Ureter (tissue), 1 donor: ENCODE measurements at regions not wholly inside any gene's neighbourhood (a gene's known extent, or its start where the extent isn't known, plus 50 kb on each side); places are given as distances from the start of the nearest gene placed in this dataset.
"Not testable (repeated sequence)": the region's sequence is repeated elsewhere in the genome, so short reads cannot be mapped to it uniquely, and the experiment has no call there.

Source experiments
- DNase-seq: peaks from one replicate; pipeline ENCODE4 v3.0.0-alpha.2; 2020; ENCODE audit warnings: low spot score
- donor health status: DM: yes; HTN: yes; CAD: no.

DNA sequence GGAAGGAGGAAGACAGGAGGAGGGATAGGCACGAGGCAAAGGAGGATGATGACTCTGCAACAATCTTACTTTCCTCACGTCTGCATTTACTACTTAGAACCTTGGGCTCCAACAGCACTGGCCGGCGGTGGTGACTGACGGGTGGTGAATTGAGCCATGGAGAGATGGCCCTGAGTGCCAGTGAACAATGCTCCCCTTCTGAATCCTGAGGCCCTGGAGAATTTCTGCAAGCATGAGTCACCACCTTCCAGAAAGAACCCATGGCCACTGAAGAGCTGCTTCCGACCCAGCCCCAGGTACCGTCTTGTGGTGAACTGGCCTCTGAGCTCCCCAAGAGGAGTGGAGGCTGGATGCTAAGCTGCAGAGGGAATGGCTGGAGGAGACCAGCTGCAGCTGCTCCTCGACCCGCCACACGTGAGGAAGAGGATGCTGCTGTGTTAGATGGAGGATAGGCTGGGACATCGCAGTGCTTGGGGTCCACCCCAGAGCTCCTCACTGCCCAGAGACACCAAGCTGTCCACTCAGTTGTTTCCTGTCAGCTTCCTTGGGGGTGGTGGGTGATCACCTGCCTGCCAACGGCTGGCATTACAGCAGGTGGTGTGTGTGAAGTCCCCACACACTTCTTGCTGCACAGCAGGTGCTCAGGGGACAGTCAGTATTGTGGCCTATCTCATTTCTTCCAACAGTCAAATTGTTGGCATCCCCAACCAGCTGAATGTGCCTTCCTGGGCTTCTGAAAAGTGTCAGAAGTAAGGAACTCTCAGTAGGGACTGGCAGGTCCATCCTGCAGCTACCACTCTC lies 186.5 kb upstream of the ID2 start:
- no peak for DNase-seq

DNA sequence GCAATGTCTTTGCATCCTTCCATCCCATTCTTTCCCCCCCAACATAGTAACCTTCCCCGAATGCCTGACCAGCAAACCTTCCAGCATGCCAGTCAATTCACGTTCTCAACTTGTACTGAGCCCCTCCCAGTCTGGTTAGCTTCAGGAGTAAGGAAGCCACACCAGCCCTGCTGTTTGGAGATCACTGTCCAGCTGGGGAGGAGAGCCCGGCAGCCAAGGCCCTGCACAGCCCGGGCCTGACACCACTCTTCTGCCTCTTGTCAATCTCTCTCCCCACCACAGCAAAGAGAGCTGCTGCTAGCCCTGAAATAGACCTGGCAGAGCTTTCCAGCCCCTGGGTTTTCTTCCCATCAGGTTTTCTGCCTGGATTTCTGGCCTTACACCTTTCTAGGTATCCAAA lies 185.8 kb upstream of the ID2 start:
- no peak for DNase-seq

DNA sequence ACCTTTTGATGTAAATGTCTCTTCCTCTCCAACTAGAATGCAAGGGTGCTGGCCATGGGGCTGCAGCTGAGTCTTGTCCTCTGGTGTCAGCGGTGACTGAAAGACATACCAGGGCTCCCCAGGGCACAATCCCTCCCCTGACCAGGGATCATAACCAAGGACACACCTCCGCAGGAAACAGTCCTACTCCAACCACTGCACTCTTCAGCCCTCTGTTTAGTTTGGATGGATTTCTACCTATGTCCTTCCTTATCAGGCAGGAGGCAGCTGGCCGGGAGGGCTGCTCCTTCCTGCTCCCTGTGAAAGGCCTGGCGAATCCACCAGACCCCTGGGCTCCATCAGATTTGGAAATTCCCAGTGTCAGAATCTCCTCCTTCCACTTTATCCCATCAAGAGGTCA lies 185.2 kb upstream of the ID2 start:
- DNase-seq: no peak

DNA sequence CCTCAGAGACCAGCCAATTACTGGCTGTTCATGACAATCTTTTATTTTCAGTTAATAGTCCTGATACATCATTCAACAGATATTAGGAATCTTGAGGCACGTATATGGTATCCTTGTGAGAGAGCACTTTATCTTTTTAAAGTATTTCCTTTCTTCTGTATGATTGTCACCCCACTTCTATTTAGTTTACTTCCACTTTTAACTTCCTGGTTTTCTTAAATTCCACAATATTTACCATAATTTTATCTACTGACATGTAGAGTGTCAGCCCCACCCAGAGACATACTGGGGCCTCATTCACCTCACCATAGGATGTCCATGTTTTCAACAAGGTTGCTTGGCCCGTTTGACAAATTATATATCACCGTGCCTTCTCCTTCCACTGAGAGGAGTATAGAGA lies 182.9 kb upstream of the ID2 start:
- no peak for DNase-seq

DNA sequence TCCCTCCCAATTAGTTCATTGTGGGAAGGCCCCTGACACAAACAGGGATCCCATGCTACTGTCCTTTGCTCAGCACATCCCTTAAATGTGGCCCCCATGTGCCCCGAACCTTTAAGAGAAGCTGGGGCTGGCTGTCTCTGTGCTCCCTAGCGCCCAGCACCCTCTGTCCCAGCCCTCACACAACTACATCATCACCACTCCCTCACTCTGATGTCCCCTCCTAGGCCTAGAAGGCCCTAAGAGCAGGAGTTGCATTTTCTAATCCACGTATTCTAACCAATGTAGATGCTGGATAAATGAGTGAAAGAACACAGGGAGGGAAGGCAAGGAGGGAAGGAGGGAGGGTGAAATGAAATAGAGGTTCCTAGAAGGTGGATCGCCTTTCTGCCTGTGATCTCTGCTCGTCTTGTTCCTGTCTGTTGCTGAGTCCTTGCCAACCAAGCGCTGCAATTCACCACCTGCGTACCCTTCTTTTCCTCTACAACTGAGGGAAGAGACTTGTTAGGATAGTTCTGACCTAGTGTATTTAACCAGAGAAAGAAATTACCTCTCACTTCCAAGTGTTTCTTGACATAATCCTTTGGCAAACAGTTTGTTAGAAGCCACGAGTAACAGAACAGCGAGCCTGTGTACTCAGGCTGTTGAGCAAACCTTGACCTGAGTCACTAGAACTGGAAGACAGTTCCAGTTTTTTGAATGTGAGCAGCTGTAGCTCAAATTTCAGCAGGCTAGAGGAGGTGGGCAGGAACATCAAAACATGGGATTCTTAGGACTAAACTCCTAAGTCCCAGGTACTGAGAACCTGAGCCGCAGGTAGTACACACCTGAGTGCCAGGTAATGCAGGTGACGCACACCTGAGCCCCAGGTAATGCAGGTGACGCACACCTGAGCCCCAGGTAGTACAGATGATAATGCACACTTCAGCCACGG lies 181.5 kb upstream of the ID2 start:
- no peak for DNase-seq

DNA sequence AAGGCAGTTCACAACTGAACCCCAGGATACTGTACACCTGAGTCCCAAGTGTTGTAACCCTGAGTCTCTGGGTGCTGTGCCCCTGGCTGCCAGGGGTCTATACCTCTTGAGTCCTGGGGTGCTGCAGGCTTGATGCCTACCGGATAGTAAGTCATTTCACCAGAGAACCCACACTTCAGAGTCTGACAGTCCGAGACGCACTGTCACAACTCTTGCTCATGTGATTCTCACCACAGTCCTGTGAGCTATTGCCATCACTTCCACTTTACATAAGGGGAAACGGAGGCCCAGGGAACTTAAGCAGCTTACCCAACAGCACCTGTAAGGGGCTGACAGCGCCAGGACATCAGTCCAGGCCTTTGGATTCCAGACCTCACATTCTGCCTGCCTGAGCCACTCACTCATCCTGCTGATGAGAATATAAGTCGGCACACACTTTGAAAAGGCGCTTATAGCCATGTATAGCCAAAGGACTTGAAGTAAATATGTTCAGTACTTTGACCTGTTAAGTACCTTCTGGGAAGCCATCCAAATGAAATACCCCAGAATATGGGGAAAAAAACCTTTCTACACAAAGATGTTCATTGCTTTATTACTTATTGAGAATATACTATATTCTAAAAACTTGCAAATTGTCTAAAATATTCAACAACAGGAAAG lies 180.7 kb upstream of the ID2 start:
- DNase-seq: no peak

DNA sequence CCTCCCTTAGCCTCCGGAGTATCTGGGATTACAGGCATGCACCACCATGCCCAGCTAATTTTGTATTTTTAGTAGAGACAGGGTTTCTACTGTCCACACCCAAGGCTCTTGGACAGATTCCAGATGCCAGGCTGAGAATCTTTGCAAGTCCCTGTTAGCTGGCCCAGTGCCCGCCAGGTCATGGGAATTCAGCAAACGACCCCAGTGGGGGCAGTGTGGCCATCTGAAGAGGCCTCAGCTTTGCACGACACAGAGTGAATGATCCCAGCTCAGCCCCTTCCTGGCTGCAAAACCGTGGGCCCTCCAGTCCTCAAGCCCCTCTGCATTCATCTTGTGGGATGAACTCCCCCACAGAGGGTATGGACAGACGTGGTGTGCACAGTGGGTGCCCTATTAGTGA lies 179.5 kb upstream of the ID2 start:
- DNase-seq: no peak

DNA sequence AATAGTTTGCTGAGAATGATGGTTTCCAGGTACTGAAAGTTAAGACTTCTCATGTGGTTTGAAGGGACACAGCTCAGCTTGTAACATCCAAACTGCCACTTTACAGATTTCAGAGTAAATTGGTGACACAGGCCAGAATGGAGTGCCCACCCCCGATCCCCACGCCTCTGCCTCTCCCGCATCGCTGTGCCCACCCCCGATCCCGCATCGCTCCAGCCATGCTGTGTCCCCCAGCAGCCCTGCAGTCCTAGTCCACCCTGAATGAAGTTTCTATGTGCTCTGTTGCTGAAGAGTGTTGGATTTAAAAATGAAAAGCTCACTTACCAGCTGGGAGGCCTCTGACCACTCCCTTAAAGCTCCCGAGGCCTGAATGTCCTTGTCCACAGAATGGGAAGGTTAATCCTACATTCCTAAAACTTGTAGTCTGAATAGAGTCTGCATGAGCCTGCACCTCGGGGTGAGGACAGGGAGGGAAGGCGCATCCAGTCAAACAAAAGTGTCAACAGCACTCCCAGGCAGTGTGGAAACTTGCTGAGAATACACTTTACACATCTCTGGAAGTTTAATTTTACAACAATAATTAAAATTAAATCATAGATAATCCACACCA lies 176.4 kb upstream of the ID2 start:
- DNase-seq: no peak

DNA sequence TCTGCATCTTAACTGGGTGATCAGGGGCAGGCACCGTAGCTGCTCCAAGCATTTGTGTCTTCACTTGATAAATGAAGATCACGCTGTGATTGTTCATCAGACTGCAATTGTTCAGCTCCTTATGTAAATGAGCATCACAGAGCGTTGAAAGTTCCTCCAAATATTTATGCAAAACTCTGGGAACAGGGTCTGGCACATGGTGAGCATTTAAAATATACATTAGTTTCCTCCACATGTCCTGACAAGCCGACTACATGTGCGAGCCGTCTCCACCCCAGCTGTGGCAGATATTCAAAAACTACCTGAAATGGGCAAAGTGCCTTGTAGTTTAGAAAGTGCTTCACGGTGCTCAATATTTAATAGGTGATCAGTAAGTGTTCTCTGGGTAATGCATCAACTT lies 175.1 kb upstream of the ID2 start:
- no peak for DNase-seq

DNA sequence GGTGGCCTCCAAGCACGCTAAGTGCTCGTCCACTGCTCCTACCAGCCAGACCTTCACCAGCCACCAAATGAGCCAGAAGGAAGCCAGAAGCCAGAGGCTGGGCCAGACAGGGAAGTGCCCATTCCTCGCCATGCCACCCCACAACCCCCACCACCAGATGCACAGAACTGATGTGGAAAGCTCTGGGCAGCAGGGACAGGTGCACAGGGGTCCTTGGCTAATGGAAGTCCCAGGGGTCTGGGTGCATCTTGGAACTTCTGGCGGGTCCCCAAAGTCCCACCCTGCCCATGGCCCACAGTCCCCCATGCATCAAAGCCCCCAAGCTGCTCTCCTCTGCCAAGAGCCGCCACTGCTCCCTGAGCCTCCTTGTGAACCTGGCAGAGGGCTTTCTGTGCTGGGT lies 173.1 kb upstream of the ID2 start:
- no peak for DNase-seq

DNA sequence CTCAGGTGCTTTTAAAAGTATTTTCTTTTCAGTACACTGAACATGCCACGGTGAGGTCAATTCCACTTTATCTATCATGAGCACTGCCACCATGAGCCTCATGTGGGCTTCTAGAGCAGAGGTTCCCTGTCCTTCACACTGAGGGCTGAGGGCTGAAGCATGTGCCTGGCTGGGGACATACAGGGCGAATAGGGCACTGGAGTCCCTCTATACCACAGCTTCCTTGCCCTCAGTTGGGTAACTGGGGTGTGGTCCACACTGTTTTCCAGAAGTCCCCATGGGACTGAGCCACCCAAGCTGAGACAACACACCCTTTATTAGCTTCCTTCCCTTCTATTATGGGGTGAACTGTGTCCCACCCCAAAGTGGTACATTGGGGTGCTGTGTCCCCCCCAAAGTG lies 172.2 kb upstream of the ID2 start:
- no peak for DNase-seq

DNA sequence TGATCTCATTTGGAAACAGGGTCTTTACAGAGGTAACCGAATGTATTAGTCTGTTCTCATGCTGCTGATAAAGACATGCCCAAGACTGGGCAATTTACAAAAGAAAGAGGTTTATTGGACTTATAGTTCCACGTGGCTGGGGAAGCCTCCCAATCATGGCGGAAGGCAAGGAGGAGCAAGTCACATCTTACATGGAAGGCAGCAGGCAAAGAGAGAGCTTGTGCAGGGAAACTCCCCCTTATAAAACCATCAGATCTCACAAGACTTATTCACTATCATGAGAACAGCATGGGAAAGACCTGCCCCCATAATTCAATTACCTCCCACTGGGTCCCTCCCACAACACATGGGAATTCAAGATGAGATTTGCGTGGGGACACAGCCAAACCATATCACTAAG lies 171.8 kb upstream of the ID2 start:
- not testable (repeated sequence) for DNase-seq

DNA sequence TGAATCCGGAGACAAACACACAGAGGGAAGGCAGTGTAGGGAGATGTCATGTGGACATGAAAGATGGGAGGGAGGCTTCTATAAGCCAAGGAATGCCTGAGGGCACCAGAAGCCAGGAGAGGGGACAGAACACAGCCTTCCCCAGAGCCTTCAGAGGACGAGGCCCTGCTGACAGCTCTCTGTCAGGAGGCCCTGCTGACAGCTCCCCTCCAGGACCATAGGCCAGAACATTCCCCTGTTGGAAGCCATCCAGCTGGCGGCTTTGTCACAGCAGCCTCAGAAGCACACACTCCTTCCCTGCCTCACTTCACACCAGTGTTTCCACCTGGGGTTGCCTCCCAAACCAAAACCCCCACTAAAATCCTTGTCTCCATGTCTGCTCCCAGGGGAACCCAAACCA lies 171.3 kb upstream of the ID2 start:
- DNase-seq: no peak

DNA sequence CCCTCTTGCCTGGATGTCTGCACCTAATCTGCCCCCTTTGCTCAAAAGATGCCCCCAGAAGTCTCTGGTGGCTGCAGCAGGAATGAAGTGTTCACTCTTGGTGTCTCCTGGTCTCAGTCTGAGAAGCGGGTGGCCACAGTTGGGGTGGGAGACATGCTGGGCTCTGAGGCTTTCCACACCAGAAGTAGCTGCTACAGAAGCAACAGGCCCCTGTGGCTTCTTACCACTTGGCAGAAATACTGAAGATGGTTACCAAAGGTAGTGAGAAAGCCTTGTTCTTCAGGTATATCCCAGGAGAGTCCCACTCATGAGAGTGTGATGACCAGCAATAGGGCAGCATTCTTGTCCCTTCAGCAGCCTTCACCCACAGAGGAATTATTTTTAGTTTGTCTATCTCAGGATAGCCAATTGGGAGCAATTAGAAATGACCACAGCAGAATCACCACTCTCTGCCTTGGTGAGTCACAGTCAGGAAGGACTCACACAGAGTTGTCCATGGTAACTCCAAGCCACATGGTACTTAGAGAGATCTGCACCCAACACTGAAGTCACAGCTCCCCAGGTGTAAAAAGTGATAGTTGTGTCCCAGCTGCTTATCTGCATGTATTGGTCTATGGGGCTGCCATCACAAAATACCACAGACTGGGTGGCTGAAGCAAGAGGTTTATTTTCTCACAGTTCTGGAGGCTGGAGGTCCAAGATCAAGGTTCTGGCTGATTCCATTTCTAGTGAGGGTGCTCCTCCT lies 169.8 kb upstream of the ID2 start:
- DNase-seq: no peak

DNA sequence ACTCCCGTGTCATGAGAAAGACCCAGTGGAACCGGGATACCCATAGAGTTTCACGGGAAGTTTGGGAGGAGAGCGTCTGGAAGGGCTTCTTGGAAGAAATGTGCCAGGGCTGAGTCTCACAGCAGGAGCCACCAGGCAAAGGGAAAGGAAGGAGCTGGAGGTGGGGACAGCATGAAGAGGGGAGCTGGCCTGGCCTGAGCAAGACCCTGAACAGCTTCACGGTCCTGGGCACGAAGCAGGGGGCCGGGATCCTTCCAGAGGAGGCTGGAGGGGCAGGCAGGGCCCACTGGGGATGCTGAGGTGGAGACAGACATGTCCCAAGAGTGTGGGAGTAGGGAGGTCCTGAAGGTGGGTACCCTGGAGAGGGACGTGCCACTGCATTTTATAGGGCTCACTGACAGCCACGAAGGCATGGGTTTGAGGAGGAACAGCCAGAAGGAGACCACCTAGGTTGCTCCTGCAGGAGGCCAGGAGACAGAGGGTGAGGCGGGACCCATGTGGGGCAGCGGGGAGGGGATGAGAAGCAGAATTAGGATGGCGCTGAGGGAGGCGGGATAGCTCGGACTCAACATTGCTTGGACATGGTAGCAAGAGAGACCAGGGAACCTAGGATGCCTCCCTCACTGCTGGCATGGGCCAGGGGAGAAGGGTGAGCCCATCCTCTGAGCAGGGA lies 168.1 kb upstream of the ID2 start:
- no peak for DNase-seq

DNA sequence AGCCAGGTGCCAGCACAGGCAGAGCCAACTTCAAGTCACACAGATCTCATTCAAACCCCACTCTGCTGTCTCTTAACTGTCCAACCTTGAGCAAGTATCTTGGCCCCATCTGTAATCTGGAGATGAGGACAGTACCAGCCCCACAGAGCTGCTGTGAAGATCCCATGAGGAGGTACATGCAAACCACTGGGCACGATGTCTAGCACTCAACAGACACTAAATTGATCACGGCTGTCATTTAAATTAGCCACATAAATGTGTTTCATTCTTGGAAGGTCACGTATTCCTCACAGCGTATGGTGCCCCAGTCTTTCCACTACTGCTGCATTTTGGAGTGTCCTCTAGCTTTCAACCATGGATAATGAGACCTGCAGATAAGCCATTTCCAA lies 167.6 kb upstream of the ID2 start:
- no peak for DNase-seq

DNA sequence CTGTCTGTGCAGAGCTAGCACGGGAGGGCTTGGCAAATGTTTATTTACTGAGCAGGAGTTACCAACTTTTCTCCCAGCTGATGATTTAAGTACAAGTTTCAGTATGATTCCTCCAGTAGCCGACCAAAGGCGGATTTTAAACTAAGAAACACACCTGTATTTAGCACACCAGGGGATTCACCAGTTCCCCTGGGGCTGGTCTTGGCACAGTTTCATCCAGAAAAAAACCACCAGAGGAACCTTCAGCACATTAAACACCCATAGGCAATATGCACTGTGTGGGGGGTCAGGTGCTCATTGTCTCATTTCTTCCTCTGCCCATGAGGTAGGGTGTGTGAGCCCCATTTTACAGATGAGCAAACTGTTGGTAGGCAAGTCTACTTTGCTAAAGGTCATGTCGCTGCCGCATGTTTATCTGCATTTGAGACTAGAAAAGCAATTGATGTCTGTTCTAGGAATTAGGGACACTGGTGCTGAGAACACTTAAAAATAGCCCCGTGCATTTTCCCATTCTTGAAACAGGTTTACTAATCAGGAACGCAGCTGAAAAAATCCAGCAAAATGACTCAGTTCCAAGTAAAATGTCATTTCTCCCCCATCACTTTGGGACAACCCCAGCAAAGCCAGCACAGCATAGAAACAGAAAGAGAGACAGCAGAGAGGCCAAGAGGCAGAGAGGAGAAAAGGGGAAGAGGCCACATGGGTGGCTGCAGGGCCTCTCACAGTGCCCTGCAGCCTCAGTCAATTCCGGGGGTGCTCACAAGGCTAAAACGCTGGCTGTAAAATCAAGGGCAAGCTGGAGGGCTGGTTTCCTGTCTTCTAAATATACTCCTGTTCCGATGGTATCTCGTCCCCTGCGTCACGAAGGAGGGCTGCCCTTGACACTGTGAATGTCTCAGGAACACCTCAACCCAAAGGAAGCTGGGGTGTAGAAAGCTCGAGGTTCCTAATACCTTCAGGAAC lies 166.8 kb upstream of the ID2 start:
- DNase-seq: no peak

DNA sequence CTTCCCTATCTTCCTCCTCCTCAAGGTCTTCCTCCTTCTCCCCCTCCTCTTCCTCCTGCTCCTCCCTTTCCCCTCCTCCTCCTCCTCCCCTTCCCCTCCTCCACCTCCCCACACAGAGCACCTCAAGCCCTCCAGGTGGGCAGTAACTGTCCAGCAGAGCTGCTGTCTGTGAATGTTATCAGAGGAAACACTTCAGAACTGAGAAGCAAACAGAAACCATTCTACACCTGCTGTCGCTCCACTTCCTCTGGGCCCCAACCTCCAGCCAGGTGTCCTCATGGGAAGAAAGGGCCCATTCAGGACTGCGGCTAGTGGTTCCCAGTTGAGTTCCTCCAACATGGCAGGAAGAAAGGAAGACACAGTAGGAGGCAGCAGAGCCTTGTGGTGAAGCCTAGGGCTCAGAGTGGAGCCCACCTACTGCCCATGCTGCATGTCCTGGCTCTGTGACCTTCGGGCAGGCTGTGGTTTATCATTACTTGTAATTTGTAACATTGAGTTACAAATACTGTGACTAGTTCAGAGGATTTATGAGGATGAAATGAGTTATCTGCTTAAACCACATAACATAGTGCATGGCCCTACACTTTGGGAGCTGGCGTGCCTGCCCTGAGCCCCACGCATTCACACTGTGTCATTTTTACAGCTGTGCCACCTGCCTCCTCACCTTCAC lies 165.9 kb upstream of the ID2 start:
- DNase-seq: no peak

DNA sequence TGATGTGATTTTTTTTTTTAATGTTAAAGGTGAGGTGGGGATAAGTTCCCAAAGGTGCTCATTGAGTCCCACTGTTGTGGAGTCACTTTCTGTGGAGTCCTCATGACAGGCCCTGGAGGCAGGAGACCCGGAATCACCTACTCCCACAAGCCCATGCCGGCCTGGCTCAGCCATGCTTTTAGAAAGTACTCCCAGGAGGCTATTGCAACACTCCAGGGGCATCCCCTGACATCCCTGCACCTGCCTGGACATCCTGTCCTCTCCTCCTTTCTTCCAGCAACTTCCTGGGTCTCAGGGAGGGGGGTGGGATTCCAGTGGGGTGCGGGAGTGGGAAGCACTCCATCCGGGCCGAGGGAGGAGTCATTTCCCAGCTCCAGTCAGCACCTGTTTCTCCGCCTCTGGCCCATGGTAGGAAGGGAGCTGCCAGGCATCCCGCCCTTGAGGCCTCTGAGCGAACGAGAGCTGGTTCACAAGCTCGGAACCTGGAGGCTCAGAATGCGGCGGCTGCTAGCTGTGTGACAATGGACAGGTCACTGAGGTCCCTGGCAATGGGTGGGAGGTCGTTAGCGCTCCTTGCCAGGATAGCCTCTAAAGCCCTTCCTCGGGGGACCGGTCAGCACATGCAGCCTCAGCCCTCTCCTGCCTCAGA lies 163.9 kb upstream of the ID2 start:
- no peak for DNase-seq
